ENCODE measurements at regions not wholly inside any gene's neighbourhood (a gene's known extent, or its start where the extent isn't known, plus 50 kb on each side); places are given as distances from the start of the nearest gene placed in this dataset.
"Not testable (repeated sequence)": the region's sequence is repeated elsewhere in the genome, so short reads cannot be mapped to it uniquely, and the experiment has no call there.

DNA sequence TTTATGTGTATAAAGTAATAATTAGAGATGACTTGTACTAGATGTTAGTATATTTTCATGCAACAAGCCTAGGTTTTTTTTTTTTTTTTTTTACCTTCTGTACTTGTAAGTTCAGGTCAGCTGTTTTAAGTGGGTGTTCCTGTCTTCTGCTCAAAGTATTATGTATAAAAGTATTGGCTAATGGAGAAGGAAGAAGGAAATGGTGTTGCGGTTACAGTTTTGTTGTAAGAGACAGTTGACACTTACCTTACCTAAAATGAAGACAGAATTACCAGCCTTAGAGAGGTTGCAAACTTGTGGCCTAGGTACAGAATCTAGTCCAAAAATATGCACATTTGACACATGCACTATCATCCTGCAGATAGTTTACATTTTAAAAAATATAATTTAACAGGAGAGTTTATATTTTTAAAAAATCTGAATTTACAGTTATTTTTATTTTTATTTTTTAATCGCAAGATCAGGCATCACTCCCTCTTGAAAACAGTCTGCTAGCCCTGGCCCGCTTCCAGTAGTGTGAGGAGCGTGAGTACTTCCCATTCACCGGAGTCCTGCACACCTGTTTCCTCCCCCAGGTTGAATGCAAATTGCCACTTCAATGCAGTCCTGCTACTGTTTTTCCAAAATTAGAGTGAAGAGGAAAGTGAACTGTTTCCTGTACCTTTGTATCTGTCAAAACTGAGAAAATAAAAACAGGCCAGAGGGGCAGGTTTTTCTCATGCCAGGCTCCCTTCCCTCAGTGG, 224.3 kb upstream of the SOX2 start:
- no peak overlapping the region for H3K27ac Mint-ChIP-seq (ENCODE audit: unreplicated experiment)
- H3K4me1 Mint-ChIP-seq: peaks cover 13% of the 10 kb centered on the region
- H3K27me3 Mint-ChIP-seq (ENCODE audit: low read depth): no peaks in the 10 kb centered on the region
- H3K4me3 Mint-ChIP-seq: no peak overlapping the region
- TF ChIP-seq CTCF (conservative IDR thresholded peaks at IDR 0.05): no peak
- H3K9me3 Mint-ChIP-seq: no peaks in the 10 kb centered on the region
- H3K36me3 Mint-ChIP-seq (ENCODE audit: low read depth): no peaks in the 10 kb centered on the region
- no peak for DNase-seq (ENCODE audit: low read depth, low spot score)

- H3K27ac Mint-ChIP-seq (ENCODE audit: unreplicated experiment): no peak overlapping the region
- H3K27me3 Mint-ChIP-seq (ENCODE audit: low read depth): no peaks in the 10 kb centered on the region
- H3K36me3 Mint-ChIP-seq (ENCODE audit: low read depth): no peaks in the 10 kb centered on the region
- no peak overlapping the region for H3K4me3 Mint-ChIP-seq
- no peak for TF ChIP-seq CTCF (conservative IDR thresholded peaks at IDR 0.05)
- peaks cover 13% of the 10 kb centered on the region for H3K4me1 Mint-ChIP-seq
- DNase-seq (ENCODE audit: low read depth, low spot score): no peak
- H3K9me3 Mint-ChIP-seq: peaks cover 4% of the 10 kb centered on the region
Observed at GRCh38 chr3:181486141-181486885, 225.4 kb upstream of the SOX2 start.

- TF ChIP-seq CTCF (conservative IDR thresholded peaks at IDR 0.05): no peak
- DNase-seq (ENCODE audit: low read depth, low spot score): no peak
- Mint-ChIP-seq H3K27ac (ENCODE audit: unreplicated experiment) (no peak overlapping the region), H3K36me3 (ENCODE audit: low read depth) (peaks cover 18% of the 10 kb centered on the region), H3K9me3 (peaks cover 10% of the 10 kb centered on the region), H3K4me1 (peaks cover 13% of the 10 kb centered on the region), H3K27me3 (ENCODE audit: low read depth) (no peaks in the 10 kb centered on the region), H3K4me3 (no peak overlapping the region)
Observed at GRCh38 chr3:181484026-181484425, 227.7 kb upstream of the SOX2 start.

GRCh38 chr3:181475146-181475545, 236.6 kb upstream of the SOX2 start:
- H3K27me3 Mint-ChIP-seq (ENCODE audit: low read depth); DNase-seq (ENCODE audit: low read depth, low spot score); H3K4me3 Mint-ChIP-seq; H3K27ac Mint-ChIP-seq (ENCODE audit: unreplicated experiment); H3K4me1 Mint-ChIP-seq: not testable (repeated sequence)
- Mint-ChIP-seq H3K36me3 (ENCODE audit: low read depth) (peaks cover 47% of the 10 kb centered on the region), H3K9me3 (peaks cover 30% of the 10 kb centered on the region)

GRCh38 chr3:181470349-181470748, 241.4 kb upstream of the SOX2 start:
- Mint-ChIP-seq H3K4me3 (no peak overlapping the region), H3K4me1 (peaks cover 28% of the 10 kb centered on the region), H3K9me3 (peaks cover 18% of the 10 kb centered on the region), H3K27me3 (ENCODE audit: low read depth) (no peaks in the 10 kb centered on the region), H3K36me3 (ENCODE audit: low read depth) (peaks cover 29% of the 10 kb centered on the region), H3K27ac (ENCODE audit: unreplicated experiment) (no peak overlapping the region)
- no peak for TF ChIP-seq CTCF (conservative IDR thresholded peaks at IDR 0.05)
- no peak for DNase-seq (ENCODE audit: low read depth, low spot score)

All from neural crest cell (in vitro differentiated cells).